ENCODE measurements at regions not wholly inside any gene's neighbourhood (a gene's known extent, or its start where the extent isn't known, plus 50 kb on each side); places are given as distances from the start of the nearest gene placed in this dataset.

DNA sequence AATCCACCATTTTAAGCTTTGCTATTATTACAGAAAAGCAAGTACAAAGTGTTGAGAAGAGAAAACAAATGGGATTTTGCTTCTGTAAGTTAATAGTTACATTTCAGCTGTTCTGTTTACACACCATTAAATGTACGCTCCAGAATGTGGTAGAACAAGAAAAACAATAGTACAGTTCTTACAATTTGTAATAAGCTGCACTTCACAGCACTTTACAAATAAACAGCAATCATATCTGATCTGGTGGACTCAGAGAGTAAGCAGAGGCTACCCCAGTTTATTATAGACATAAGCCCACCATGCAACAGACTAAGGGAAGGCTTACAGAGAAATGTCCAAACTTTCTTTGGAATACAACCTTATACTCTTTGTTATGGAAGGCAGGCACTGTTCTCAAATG, 126.4 kb downstream of the OXSM start:
- TF ChIP-seq, protein P1, sequence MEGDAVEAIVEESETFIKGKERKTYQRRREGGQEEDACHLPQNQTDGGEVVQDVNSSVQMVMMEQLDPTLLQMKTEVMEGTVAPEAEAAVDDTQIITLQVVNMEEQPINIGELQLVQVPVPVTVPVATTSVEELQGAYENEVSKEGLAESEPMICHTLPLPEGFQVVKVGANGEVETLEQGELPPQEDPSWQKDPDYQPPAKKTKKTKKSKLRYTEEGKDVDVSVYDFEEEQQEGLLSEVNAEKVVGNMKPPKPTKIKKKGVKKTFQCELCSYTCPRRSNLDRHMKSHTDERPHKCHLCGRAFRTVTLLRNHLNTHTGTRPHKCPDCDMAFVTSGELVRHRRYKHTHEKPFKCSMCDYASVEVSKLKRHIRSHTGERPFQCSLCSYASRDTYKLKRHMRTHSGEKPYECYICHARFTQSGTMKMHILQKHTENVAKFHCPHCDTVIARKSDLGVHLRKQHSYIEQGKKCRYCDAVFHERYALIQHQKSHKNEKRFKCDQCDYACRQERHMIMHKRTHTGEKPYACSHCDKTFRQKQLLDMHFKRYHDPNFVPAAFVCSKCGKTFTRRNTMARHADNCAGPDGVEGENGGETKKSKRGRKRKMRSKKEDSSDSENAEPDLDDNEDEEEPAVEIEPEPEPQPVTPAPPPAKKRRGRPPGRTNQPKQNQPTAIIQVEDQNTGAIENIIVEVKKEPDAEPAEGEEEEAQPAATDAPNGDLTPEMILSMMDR (IDR thresholded peaks at IDR 0.05 in 2 of 3, conservative IDR thresholded peaks at IDR 0.05 in 1 of 3; ENCODE audit: control insufficient read depth in 2 of 3, extremely low read depth in 1 of 3, insufficient read depth in 1 of 3, low read depth in 3 of 3, low read length in 3 of 3): no peak
- TF ChIP-seq, protein P2, sequence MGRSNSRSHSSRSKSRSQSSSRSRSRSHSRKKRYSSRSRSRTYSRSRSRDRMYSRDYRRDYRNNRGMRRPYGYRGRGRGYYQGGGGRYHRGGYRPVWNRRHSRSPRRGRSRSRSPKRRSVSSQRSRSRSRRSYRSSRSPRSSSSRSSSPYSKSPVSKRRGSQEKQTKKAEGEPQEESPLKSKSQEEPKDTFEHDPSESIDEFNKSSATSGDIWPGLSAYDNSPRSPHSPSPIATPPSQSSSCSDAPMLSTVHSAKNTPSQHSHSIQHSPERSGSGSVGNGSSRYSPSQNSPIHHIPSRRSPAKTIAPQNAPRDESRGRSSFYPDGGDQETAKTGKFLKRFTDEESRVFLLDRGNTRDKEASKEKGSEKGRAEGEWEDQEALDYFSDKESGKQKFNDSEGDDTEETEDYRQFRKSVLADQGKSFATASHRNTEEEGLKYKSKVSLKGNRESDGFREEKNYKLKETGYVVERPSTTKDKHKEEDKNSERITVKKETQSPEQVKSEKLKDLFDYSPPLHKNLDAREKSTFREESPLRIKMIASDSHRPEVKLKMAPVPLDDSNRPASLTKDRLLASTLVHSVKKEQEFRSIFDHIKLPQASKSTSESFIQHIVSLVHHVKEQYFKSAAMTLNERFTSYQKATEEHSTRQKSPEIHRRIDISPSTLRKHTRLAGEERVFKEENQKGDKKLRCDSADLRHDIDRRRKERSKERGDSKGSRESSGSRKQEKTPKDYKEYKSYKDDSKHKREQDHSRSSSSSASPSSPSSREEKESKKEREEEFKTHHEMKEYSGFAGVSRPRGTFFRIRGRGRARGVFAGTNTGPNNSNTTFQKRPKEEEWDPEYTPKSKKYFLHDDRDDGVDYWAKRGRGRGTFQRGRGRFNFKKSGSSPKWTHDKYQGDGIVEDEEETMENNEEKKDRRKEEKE (IDR thresholded peaks at IDR 0.05): no peak
- TF ChIP-seq PML (IDR thresholded peaks at IDR 0.05; ENCODE audit: low read length): no peak
- TF ChIP-seq TCF7 (IDR thresholded peaks at IDR 0.05; ENCODE audit: borderline replicate concordance): no peak
- TF ChIP-seq, protein P3, sequence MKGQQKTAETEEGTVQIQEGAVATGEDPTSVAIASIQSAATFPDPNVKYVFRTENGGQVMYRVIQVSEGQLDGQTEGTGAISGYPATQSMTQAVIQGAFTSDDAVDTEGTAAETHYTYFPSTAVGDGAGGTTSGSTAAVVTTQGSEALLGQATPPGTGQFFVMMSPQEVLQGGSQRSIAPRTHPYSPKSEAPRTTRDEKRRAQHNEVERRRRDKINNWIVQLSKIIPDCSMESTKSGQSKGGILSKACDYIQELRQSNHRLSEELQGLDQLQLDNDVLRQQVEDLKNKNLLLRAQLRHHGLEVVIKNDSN (IDR thresholded peaks at IDR 0.05; ENCODE audit: borderline replicate concordance, extremely low read length, insufficient read depth, low read depth, low read length): no peak
- TF ChIP-seq NFIC (IDR thresholded peaks at IDR 0.05; ENCODE audit: low read depth, low read length): no peak
- TF ChIP-seq CBX3 (IDR thresholded peaks at IDR 0.05; ENCODE audit: borderline replicate concordance, low read depth): no peak
- TF ChIP-seq ATF7 (IDR thresholded peaks at IDR 0.05; ENCODE audit: low read depth): no peak
- TF ChIP-seq NRF1 (conservative IDR thresholded peaks at IDR 0.05; ENCODE audit: low read depth, low read length): no peak
